ENCODE measurements at regions not wholly inside any gene's neighbourhood (a gene's known extent, or its start where the extent isn't known, plus 50 kb on each side); places are given as distances from the start of the nearest gene placed in this dataset.

- WGBS, result 88% methylated on average over 3 of the region's 3 CpGs
- peaks cover 24% of the 10 kb centered on the region for H3K4me1 ChIP-seq (ENCODE audit: insufficient read depth, low read length)
Observed at GRCh38 chr10:117900280-117900679, 146.5 kb downstream of the RAB11FIP2 start.

GRCh38 chr10:117903854-117904253, 142.9 kb downstream of the RAB11FIP2 start:
- Histone ChIP-seq H3K4me3 (ENCODE audit: low read length) (no peak overlapping the region), H3K9ac (ENCODE audit: low read depth, low read length) (no peak overlapping the region), H3K36me3 (ENCODE audit: insufficient read depth, low read length) (no peaks in the 10 kb centered on the region), H3K27ac (ENCODE audit: low read depth, low read length) (no peak overlapping the region), H3K4me1 (ENCODE audit: insufficient read depth, low read length) (peaks cover 17% of the 10 kb centered on the region), H3K9me3 (ENCODE audit: insufficient read depth, low read depth, low read length) (no peaks in the 10 kb centered on the region), H3K27me3 (ENCODE audit: insufficient read depth, low read length) (no peaks in the 10 kb centered on the region)
- 95% methylated on average over 2 of the region's 2 CpGs for WGBS

More at GRCh38 chr10:117900280-117900679, 146.5 kb downstream of the RAB11FIP2 start:
- Histone ChIP-seq H3K36me3 (ENCODE audit: insufficient read depth, low read length) (no peaks in the 10 kb centered on the region), H3K27me3 (ENCODE audit: insufficient read depth, low read length) (no peaks in the 10 kb centered on the region), H3K27ac (ENCODE audit: low read depth, low read length) (no peak overlapping the region), H3K9ac (ENCODE audit: low read depth, low read length) (no peak overlapping the region), H3K4me3 (ENCODE audit: low read length) (no peak overlapping the region), H3K9me3 (ENCODE audit: insufficient read depth, low read depth, low read length) (no peaks in the 10 kb centered on the region)

- Histone ChIP-seq H3K27me3 (ENCODE audit: insufficient read depth, low read length) (no peaks in the 10 kb centered on the region), H3K4me3 (ENCODE audit: low read length) (no peak overlapping the region), H3K36me3 (ENCODE audit: insufficient read depth, low read length) (no peaks in the 10 kb centered on the region), H3K9me3 (ENCODE audit: insufficient read depth, low read depth, low read length) (no peaks in the 10 kb centered on the region), H3K9ac (ENCODE audit: low read depth, low read length) (no peak overlapping the region), H3K27ac (ENCODE audit: low read depth, low read length) (no peak overlapping the region), H3K4me1 (ENCODE audit: insufficient read depth, low read length) (peaks cover 1% of the 10 kb centered on the region; the same call in 1 of the 2 replicates)
- WGBS, result 92% methylated on average over 1 of the region's 1 CpG
Observed at GRCh38 chr10:117905404-117905803, 141.3 kb downstream of the RAB11FIP2 start.

GRCh38 chr10:117911684-117912083, 135.1 kb downstream of the RAB11FIP2 start:
- no peaks in the 10 kb centered on the region for H3K4me1 ChIP-seq (ENCODE audit: insufficient read depth, low read length)
- no peak overlapping the region for H3K4me3 ChIP-seq (ENCODE audit: low read length)
- H3K27me3 ChIP-seq (ENCODE audit: insufficient read depth, low read length), result no peaks in the 10 kb centered on the region
- no peak overlapping the region for H3K9ac ChIP-seq (ENCODE audit: low read depth, low read length)
- WGBS, result 68% methylated on average over 2 of the region's 2 CpGs
- H3K36me3 ChIP-seq (ENCODE audit: insufficient read depth, low read length), result no peaks in the 10 kb centered on the region
- H3K27ac ChIP-seq (ENCODE audit: low read depth, low read length), result no peak overlapping the region
- H3K9me3 ChIP-seq (ENCODE audit: insufficient read depth, low read depth, low read length), result no peaks in the 10 kb centered on the region

GRCh38 chr10:117914334-117914733, 132.4 kb downstream of the RAB11FIP2 start:
- Histone ChIP-seq H3K9me3 (ENCODE audit: insufficient read depth, low read depth, low read length) (no peaks in the 10 kb centered on the region), H3K4me1 (ENCODE audit: insufficient read depth, low read length) (no peaks in the 10 kb centered on the region), H3K27ac (ENCODE audit: low read depth, low read length) (no peak overlapping the region), H3K9ac (ENCODE audit: low read depth, low read length) (no peak overlapping the region), H3K36me3 (ENCODE audit: insufficient read depth, low read length) (no peaks in the 10 kb centered on the region), H3K27me3 (ENCODE audit: insufficient read depth, low read length) (no peaks in the 10 kb centered on the region), H3K4me3 (ENCODE audit: low read length) (no peak overlapping the region)
- WGBS, result 82% methylated on average over 3 of the region's 6 CpGs

GRCh38 chr10:117920956-117921355, 125.8 kb downstream of the RAB11FIP2 start:
- H3K4me1 ChIP-seq (ENCODE audit: insufficient read depth, low read length), result no peaks in the 10 kb centered on the region
- no peaks in the 10 kb centered on the region for H3K36me3 ChIP-seq (ENCODE audit: insufficient read depth, low read length)
- H3K9ac ChIP-seq (ENCODE audit: low read depth, low read length), result no peak overlapping the region
- H3K4me3 ChIP-seq (ENCODE audit: low read length), result no peak overlapping the region
- no peak overlapping the region for H3K27ac ChIP-seq (ENCODE audit: low read depth, low read length)
- WGBS, result 98% methylated on average over 3 of the region's 3 CpGs
- no peaks in the 10 kb centered on the region for H3K27me3 ChIP-seq (ENCODE audit: insufficient read depth, low read length)
- H3K9me3 ChIP-seq (ENCODE audit: insufficient read depth, low read depth, low read length), result no peaks in the 10 kb centered on the region

GRCh38 chr10:117921421-117921820, 125.3 kb downstream of the RAB11FIP2 start:
- Histone ChIP-seq H3K4me3 (ENCODE audit: low read length) (no peak overlapping the region), H3K36me3 (ENCODE audit: insufficient read depth, low read length) (no peaks in the 10 kb centered on the region), H3K4me1 (ENCODE audit: insufficient read depth, low read length) (no peaks in the 10 kb centered on the region), H3K27me3 (ENCODE audit: insufficient read depth, low read length) (no peaks in the 10 kb centered on the region), H3K27ac (ENCODE audit: low read depth, low read length) (no peak overlapping the region), H3K9me3 (ENCODE audit: insufficient read depth, low read depth, low read length) (no peaks in the 10 kb centered on the region), H3K9ac (ENCODE audit: low read depth, low read length) (no peak overlapping the region)
- WGBS, result 94% methylated on average over 11 of the region's 11 CpGs

GRCh38 chr10:117924820-117925219, 121.9 kb downstream of the RAB11FIP2 start:
- H3K9ac ChIP-seq (ENCODE audit: low read depth, low read length), result no peak overlapping the region
- no peaks in the 10 kb centered on the region for H3K9me3 ChIP-seq (ENCODE audit: insufficient read depth, low read depth, low read length)
- peaks cover 12% of the 10 kb centered on the region for H3K4me1 ChIP-seq (ENCODE audit: insufficient read depth, low read length)
- no peaks in the 10 kb centered on the region for H3K27me3 ChIP-seq (ENCODE audit: insufficient read depth, low read length)
- WGBS, result 93% methylated on average over 8 of the region's 8 CpGs
- H3K27ac ChIP-seq (ENCODE audit: low read depth, low read length), result no peak overlapping the region
- no peak overlapping the region for H3K4me3 ChIP-seq (ENCODE audit: low read length)
- H3K36me3 ChIP-seq (ENCODE audit: insufficient read depth, low read length), result no peaks in the 10 kb centered on the region

GRCh38 chr10:117925369-117925768, 121.4 kb downstream of the RAB11FIP2 start:
- Histone ChIP-seq H3K27ac (ENCODE audit: low read depth, low read length) (no peak overlapping the region), H3K4me3 (ENCODE audit: low read length) (no peak overlapping the region), H3K4me1 (ENCODE audit: insufficient read depth, low read length) (peaks cover 12% of the 10 kb centered on the region), H3K9ac (ENCODE audit: low read depth, low read length) (no peak overlapping the region), H3K36me3 (ENCODE audit: insufficient read depth, low read length) (no peaks in the 10 kb centered on the region), H3K27me3 (ENCODE audit: insufficient read depth, low read length) (no peaks in the 10 kb centered on the region), H3K9me3 (ENCODE audit: insufficient read depth, low read depth, low read length) (no peaks in the 10 kb centered on the region)
- WGBS, result 100% methylated on average over 5 of the region's 6 CpGs

- Histone ChIP-seq H3K9me3 (ENCODE audit: insufficient read depth, low read depth, low read length) (no peaks in the 10 kb centered on the region), H3K27me3 (ENCODE audit: insufficient read depth, low read length) (no peaks in the 10 kb centered on the region), H3K4me3 (ENCODE audit: low read length) (no peak overlapping the region), H3K9ac (ENCODE audit: low read depth, low read length) (no peak overlapping the region), H3K4me1 (ENCODE audit: insufficient read depth, low read length) (peaks cover 12% of the 10 kb centered on the region), H3K36me3 (ENCODE audit: insufficient read depth, low read length) (no peaks in the 10 kb centered on the region), H3K27ac (ENCODE audit: low read depth, low read length) (no peak overlapping the region)
- WGBS, result 95% methylated on average over 2 of the region's 2 CpGs
Observed at GRCh38 chr10:117926491-117926890, 120.2 kb downstream of the RAB11FIP2 start.

- Histone ChIP-seq H3K4me1 (ENCODE audit: insufficient read depth, low read length) (peaks cover 12% of the 10 kb centered on the region), H3K27me3 (ENCODE audit: insufficient read depth, low read length) (no peaks in the 10 kb centered on the region), H3K4me3 (ENCODE audit: low read length) (no peak overlapping the region), H3K9ac (ENCODE audit: low read depth, low read length) (no peak overlapping the region), H3K9me3 (ENCODE audit: insufficient read depth, low read depth, low read length) (no peaks in the 10 kb centered on the region), H3K27ac (ENCODE audit: low read depth, low read length) (no peak overlapping the region), H3K36me3 (ENCODE audit: insufficient read depth, low read length) (no peaks in the 10 kb centered on the region)
- WGBS, result 56% methylated on average over 1 of the region's 1 CpG
Observed at GRCh38 chr10:117927332-117927731, 119.4 kb downstream of the RAB11FIP2 start.

GRCh38 chr10:117927871-117928270, 118.9 kb downstream of the RAB11FIP2 start:
- H3K27me3 ChIP-seq (ENCODE audit: insufficient read depth, low read length), result no peaks in the 10 kb centered on the region
- no peak overlapping the region for H3K9ac ChIP-seq (ENCODE audit: low read depth, low read length)
- no peak overlapping the region for H3K4me3 ChIP-seq (ENCODE audit: low read length)
- no peaks in the 10 kb centered on the region for H3K36me3 ChIP-seq (ENCODE audit: insufficient read depth, low read length)
- no peaks in the 10 kb centered on the region for H3K9me3 ChIP-seq (ENCODE audit: insufficient read depth, low read depth, low read length)
- WGBS, result 96% methylated on average over 4 of the region's 4 CpGs
- H3K27ac ChIP-seq (ENCODE audit: low read depth, low read length), result no peak overlapping the region
- H3K4me1 ChIP-seq (ENCODE audit: insufficient read depth, low read length), result peaks cover 12% of the 10 kb centered on the region

All from HUES64 (cell line).